Upper lobe of left lung (tissue), 4 donors: ENCODE measurements at regions not wholly inside any gene's neighbourhood (a gene's known extent, or its start where the extent isn't known, plus 50 kb on each side); places are given as distances from the start of the nearest gene placed in this dataset.

Experiments used
- CTCF ChIP-seq, 6 experiments: fragments of 450-650 bp in 4 of 6; fragments of 200-600 bp in 2 of 6; sonication (generic) in 2 of 6; IDR thresholded peaks; one replicate each; pipeline ENCODE4 v1.5.1; 2016 to 2019; ENCODE audit warnings: antibody characterized with exemption in 6 of 6
- POLR2A ChIP-seq, 4 donors: fragments of 450-650 bp; IDR thresholded peaks; one replicate each; pipeline ENCODE4 v1.5.1; 2016 to 2017; ENCODE audit warnings: antibody characterized with exemption in 4 of 4, mild to moderate bottlenecking in 2 of 4

GRCh38 chr10:120368927-120369326, 88.1 kb upstream of the PLPP4 start:
- TF ChIP-seq POLR2A (IDR thresholded peaks at IDR 0.05) (no peak), CTCF (IDR thresholded peaks at IDR 0.05) (no peak)
